Skin of body (tissue), 1 donor: ENCODE measurements at regions not wholly inside any gene's neighbourhood (a gene's known extent, or its start where the extent isn't known, plus 50 kb on each side); places are given as distances from the start of the nearest gene placed in this dataset.

Experiments used
- DNase-seq: peaks from one replicate; lab custom pipeline; 2025; lab: John Stamatoyannopoulos, UW

DNA sequence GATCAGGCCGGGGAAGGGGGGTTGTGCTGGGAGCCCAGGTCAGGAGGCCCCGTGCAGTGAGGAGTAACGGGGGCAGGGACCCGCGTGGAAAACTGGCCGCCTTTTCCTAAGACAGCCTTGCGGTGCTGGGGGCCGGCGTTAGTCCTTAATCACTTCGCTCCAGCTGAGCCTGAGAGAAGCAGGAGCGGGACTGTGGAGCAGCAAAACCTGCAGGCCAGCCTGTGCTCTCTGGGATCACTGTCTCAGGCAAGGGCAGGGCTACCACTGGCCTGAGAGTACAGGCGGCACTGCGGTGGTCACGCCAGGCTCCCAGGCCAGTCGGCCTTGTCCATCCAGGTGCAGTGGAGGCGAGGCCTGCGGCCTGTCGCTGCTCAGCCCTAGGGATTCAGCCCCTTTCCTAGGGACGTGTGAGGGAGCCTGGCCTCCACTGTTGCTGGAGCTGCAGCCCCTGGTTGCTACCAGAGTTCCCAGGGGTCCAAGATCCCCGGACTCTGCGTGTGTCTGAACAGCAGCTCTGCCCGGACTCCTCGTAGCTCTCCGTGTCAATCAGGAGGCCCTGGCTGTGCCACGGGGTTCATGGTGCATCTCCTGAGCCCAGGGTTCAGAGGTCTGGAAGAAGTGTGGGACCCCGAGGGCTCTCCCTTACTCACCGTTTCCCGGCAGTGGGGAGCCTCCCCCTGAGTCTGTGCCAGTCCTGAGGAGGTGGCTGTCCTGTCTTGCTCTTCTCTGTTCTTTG lies 2141.7 kb upstream of the TENM3 start:
- no peak for DNase-seq

GRCh38 chr4:180103794-180104193 lies 2139.4 kb upstream of the TENM3 start:
- no peak for DNase-seq

GRCh38 chr4:180105362-180105761 lies 2137.8 kb upstream of the TENM3 start:
- DNase-seq, result no peak

GRCh38 chr4:180106122-180106521 lies 2137.1 kb upstream of the TENM3 start:
- no peak for DNase-seq

- DNase-seq, result no peak
These were observed 2136.2 kb upstream of the TENM3 start for GRCh38 chr4:180106997-180107396.

DNA sequence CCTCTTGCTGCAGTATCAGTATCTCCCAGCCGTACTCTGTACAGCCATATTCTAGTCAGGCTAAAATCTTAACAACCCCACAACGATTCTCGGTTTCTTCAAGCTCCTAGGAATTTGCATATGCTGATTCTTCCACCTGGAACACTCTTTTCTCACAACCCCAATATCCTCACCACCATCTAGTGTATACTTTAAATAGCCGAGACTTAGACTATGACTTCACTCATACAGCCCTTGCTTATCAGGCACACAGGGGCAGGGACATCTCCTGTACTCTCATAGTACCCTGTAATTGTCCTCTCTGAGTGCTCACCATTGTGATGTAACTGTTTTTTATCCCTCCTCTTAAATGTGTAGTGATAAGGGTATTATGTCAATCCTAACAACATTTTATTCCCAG lies 2126.4 kb upstream of the TENM3 start:
- no peak for DNase-seq

- no peak for DNase-seq
These were observed 2123.1 kb upstream of the TENM3 start for GRCh38 chr4:180120068-180120467.

GRCh38 chr4:180134091-180134866 lies 2108.9 kb upstream of the TENM3 start:
- DNase-seq, result no peak

GRCh38 chr4:180141734-180142133 lies 2101.5 kb upstream of the TENM3 start:
- no peak for DNase-seq

- DNase-seq, result no peak
These were observed 2094.5 kb upstream of the TENM3 start for GRCh38 chr4:180148737-180149136.

GRCh38 chr4:180150818-180151217 lies 2092.4 kb upstream of the TENM3 start:
- no peak for DNase-seq

- DNase-seq, result no peak
These were observed 2090.4 kb upstream of the TENM3 start for GRCh38 chr4:180152831-180153230.

DNA sequence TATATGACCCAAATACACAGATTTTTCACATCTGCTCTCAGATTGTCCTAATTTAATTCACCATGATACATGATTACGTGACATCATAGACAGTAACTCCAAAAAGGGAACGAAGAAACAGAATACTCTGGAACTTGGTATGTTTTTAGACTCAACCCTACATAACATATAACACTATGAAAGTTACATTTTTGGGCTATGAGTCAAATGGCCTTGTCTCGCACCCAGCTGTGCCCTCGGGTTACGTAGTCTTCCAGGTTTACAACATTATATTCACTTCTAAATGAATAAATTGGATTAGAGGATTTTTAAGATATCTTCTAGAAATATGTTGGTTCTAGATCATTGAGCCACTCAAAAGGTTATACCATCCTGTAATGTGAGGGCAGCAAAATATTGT lies 2089.6 kb upstream of the TENM3 start:
- no peak for DNase-seq

DNA sequence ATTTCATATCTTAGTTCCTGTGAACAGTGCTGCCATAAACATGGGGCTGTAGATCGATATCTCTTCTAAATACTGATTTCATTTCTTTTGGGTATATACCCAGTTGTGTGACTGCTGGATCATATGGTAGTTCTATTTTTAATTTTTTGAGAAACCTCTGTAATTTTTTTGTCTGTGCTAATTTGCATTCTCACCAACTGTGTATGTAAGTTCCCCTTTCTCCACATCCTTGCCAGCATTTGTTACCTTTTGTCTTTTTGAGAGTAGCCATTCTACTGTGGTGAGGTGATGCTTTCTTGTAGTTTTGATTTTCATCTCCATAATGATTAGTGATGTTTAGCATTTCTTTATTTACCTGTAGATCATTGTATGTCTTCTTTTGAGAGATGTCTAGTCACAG lies 2086.5 kb upstream of the TENM3 start:
- no peak for DNase-seq

- DNase-seq, result no peak
These were observed 2082.8 kb upstream of the TENM3 start for GRCh38 chr4:180160195-180160983.

GRCh38 chr4:180164799-180165198 lies 2078.4 kb upstream of the TENM3 start:
- no peak for DNase-seq

DNA sequence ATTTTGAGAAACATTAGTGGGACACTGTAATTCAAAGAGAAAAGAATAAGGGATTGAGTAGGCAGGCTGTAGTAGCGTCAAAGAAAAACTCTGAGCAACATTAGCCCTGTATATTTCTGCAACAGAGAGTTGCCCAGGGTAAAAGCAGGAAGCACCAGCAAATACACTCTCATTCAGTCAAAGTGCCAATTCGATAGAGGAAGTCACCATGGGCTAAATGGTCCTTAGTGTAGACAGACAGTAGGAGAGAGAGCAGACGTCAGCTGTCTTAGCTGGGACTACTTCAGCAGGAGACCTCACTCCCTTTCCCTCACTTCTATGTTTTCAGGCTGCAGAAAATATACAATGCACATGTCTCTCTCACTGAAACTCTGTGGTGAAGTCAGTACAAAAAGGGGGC lies 2073.8 kb upstream of the TENM3 start:
- DNase-seq, result no peak

- no peak for DNase-seq
These were observed 2073.2 kb upstream of the TENM3 start for GRCh38 chr4:180169966-180170365.

DNA sequence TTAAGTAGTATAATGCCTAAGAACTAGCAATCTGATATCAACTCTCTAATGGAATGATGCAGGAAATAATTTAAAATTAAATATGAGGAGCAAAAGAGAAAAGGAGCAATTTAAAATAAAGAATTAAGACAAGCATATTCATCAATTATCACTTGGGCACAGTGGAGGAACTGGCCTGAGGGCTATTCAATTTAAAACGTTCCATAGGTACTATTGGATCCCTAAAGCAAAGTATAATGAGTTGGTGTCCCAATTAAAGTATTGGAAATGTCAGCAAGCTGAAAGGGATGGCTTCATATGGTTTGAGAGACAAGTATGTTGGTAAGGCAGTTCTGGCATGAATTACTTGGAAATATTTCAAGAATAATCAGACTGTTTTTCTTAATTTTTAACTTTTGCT lies 2064.1 kb upstream of the TENM3 start:
- no peak for DNase-seq

GRCh38 chr4:180189666-180190065 lies 2053.5 kb upstream of the TENM3 start:
- no peak for DNase-seq

DNA sequence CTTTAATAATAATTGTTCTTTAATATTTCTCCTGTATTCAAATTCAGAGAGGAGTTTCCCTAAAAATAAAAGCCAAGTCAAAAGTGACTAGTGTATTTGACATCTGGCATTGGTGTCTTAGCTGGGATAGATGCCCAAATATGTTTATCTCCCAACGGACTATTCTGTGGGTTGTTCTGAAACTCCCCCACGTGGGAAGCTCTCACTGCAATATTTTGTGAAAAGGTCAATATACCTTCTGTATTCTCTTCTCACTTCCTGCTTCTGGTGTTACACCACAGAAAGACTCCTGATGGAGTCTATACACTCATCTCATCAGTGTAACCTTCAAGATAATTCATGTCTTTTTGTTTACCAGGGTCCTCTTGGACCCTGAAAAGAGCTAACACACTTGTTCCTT lies 2052.8 kb upstream of the TENM3 start:
- no peak for DNase-seq

DNA sequence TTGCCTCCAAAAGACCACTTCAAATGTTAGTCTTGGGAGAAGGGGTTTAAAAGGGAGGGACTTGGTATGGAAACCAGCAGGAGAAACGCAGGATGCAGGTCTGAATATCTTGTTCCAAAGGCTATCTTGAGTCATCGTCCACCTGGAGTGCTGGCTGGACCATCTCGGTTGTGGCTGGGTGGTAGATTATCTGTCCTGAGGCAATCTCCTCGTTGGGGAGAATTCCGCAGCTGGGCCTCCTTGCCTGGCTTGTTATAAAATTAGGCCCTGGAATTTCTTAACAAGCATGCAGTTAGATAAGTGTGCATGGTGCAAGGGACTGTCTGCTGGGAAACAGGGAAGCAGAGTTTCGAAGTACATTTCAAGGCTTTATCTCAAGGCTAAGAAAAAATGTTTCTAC lies 2045.7 kb upstream of the TENM3 start:
- no peak for DNase-seq
